ENCODE measurements at regions not wholly inside any gene's neighbourhood (a gene's known extent, or its start where the extent isn't known, plus 50 kb on each side); places are given as distances from the start of the nearest gene placed in this dataset.

DNA sequence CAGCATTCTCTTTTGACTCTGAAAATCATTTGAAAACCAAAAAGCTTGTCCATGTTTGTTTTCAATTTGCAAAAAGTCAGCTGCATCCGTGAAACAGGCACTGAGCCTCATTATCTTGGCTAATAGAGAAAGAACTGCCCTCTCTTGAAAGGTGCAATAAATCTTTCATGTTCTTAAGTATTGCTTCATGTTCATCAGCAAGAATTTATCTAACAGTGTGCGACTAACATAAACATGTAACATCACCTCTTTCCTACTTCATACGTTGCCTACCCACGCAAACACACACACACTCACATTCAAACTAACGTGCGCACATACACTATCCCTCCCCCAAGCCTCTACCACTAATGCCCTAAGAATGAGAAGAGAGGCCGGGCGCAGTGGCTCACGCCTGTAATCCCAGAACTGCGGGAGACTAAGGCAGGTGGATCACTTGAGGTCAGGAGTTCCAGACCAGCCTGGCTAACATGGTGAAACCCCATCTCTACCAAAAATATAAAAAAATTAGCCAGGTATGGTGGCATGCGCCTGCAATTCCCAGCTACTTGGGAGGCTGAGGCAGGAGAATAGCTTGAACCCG lies 629.7 kb upstream of the ZNF608 start:
- no peak overlapping the region for H3K4me2 ChIP-seq (ENCODE audit: control insufficient read depth, insufficient read depth)
- TF ChIP-seq YBX1 (IDR thresholded peaks at IDR 0.05) (no peak), RFX5 (IDR thresholded peaks at IDR 0.05; ENCODE audit: low read depth, low read length) (no peak), TAF1 (IDR thresholded peaks at IDR 0.05; ENCODE audit: borderline replicate concordance, low read depth, low read length) (no peak), RAD51 (IDR thresholded peaks at IDR 0.05) (no peak), RB1 (IDR thresholded peaks at IDR 0.05; ENCODE audit: borderline replicate concordance) (no peak)
- TF ChIP-seq, protein P1, sequence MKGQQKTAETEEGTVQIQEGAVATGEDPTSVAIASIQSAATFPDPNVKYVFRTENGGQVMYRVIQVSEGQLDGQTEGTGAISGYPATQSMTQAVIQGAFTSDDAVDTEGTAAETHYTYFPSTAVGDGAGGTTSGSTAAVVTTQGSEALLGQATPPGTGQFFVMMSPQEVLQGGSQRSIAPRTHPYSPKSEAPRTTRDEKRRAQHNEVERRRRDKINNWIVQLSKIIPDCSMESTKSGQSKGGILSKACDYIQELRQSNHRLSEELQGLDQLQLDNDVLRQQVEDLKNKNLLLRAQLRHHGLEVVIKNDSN (IDR thresholded peaks at IDR 0.05; ENCODE audit: borderline replicate concordance, extremely low read length, insufficient read depth, low read depth, low read length) = no peak
- TF ChIP-seq, protein P2, sequence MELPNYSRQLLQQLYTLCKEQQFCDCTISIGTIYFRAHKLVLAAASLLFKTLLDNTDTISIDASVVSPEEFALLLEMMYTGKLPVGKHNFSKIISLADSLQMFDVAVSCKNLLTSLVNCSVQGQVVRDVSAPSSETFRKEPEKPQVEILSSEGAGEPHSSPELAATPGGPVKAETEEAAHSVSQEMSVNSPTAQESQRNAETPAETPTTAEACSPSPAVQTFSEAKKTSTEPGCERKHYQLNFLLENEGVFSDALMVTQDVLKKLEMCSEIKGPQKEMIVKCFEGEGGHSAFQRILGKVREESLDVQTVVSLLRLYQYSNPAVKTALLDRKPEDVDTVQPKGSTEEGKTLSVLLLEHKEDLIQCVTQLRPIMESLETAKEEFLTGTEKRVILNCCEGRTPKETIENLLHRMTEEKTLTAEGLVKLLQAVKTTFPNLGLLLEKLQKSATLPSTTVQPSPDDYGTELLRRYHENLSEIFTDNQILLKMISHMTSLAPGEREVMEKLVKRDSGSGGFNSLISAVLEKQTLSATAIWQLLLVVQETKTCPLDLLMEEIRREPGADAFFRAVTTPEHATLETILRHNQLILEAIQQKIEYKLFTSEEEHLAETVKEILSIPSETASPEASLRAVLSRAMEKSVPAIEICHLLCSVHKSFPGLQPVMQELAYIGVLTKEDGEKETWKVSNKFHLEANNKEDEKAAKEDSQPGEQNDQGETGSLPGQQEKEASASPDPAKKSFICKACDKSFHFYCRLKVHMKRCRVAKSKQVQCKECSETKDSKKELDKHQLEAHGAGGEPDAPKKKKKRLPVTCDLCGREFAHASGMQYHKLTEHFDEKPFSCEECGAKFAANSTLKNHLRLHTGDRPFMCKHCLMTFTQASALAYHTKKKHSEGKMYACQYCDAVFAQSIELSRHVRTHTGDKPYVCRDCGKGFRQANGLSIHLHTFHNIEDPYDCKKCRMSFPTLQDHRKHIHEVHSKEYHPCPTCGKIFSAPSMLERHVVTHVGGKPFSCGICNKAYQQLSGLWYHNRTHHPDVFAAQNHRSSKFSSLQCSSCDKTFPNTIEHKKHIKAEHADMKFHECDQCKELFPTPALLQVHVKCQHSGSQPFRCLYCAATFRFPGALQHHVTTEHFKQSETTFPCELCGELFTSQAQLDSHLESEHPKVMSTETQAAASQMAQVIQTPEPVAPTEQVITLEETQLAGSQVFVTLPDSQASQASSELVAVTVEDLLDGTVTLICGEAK (IDR thresholded peaks at IDR 0.05; ENCODE audit: borderline replicate concordance) = no peak
- TF ChIP-seq, protein P3, sequence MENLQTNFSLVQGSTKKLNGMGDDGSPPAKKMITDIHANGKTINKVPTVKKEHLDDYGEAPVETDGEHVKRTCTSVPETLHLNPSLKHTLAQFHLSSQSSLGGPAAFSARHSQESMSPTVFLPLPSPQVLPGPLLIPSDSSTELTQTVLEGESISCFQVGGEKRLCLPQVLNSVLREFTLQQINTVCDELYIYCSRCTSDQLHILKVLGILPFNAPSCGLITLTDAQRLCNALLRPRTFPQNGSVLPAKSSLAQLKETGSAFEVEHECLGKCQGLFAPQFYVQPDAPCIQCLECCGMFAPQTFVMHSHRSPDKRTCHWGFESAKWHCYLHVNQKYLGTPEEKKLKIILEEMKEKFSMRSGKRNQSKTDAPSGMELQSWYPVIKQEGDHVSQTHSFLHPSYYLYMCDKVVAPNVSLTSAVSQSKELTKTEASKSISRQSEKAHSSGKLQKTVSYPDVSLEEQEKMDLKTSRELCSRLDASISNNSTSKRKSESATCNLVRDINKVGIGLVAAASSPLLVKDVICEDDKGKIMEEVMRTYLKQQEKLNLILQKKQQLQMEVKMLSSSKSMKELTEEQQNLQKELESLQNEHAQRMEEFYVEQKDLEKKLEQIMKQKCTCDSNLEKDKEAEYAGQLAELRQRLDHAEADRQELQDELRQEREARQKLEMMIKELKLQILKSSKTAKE (IDR thresholded peaks at IDR 0.05; ENCODE audit: low read depth, poor library complexity, severe bottlenecking) = no peak
- ATAC-seq (no peak), DNase-seq (ENCODE audit: low read depth, low spot score) (no peak), FAIRE-seq (no peak)
- H3K9ac ChIP-seq (ENCODE audit: control insufficient read depth, insufficient read depth, low read length) = no peak overlapping the region
- no peaks in the 10 kb centered on the region for H3K27me3 ChIP-seq (replicated peaks in 1 of 2; ENCODE audit: control insufficient read depth in 2 of 2, insufficient read depth in 2 of 2, low read length in 1 of 2)
- H3K79me2 ChIP-seq (ENCODE audit: control insufficient read depth, insufficient read depth, low read length) = no peaks in the 10 kb centered on the region
- H3K4me3 ChIP-seq = no peak overlapping the region
- H3K4me1 ChIP-seq (ENCODE audit: control insufficient read depth, insufficient read depth, low read length) = no peaks in the 10 kb centered on the region
- no peaks in the 10 kb centered on the region for H3K9me3 ChIP-seq (replicated peaks; ENCODE audit: control insufficient read depth, insufficient read depth, low read length)
- H2AFZ ChIP-seq (ENCODE audit: control insufficient read depth, low read depth, low read length) = no peak overlapping the region
- in situ Hi-C loops (cut with MboI) (no loop called here), intact Hi-C loops (cut with micrococcal nuclease; ENCODE audit: unreplicated experiment) (no loop called here)
- H4K20me1 ChIP-seq (ENCODE audit: control insufficient read depth, insufficient read depth) = no peaks in the 10 kb centered on the region
- no peaks in the 10 kb centered on the region for H3K36me3 ChIP-seq (ENCODE audit: control insufficient read depth in 2 of 2, insufficient read depth in 2 of 2, low read length in 1 of 2)
- ChIA-PET POLR2A (no interaction called here), CTCF (no interaction called here), RAD21 (ENCODE audit: unreplicated experiment) (no interaction called here), SMC1A (ENCODE audit: uncharacterized antibody, unreplicated experiment) (no interaction called here)
- WGBS (ENCODE audit: insufficient coverage, insufficient replicate concordance, low lambda C conversion rate, missing lambda C conversion rate) = 27% methylated on average over 12 of the region's 12 CpGs
- BruUV-seq (replicated peaks) = no TSS peak
- no peak overlapping the region for H3K27ac ChIP-seq (ENCODE audit: control insufficient read depth, insufficient read depth)

Measured in GM12878 (cell line).